HG03460 (cell line): ENCODE measurements at regions not wholly inside any gene's neighbourhood (a gene's known extent, or its start where the extent isn't known, plus 50 kb on each side); places are given as distances from the start of the nearest gene placed in this dataset.
"Not testable (repeated sequence)": the region's sequence is repeated elsewhere in the genome, so short reads cannot be mapped to it uniquely, and the experiment has no call there.

Source experiments
- ATAC-seq: cut with Tn5 transposase; IDR thresholded peaks from one replicate; pipeline ENCODE4 v1.9.1; 2021; ENCODE audit not compliant: unreplicated experiment

DNA sequence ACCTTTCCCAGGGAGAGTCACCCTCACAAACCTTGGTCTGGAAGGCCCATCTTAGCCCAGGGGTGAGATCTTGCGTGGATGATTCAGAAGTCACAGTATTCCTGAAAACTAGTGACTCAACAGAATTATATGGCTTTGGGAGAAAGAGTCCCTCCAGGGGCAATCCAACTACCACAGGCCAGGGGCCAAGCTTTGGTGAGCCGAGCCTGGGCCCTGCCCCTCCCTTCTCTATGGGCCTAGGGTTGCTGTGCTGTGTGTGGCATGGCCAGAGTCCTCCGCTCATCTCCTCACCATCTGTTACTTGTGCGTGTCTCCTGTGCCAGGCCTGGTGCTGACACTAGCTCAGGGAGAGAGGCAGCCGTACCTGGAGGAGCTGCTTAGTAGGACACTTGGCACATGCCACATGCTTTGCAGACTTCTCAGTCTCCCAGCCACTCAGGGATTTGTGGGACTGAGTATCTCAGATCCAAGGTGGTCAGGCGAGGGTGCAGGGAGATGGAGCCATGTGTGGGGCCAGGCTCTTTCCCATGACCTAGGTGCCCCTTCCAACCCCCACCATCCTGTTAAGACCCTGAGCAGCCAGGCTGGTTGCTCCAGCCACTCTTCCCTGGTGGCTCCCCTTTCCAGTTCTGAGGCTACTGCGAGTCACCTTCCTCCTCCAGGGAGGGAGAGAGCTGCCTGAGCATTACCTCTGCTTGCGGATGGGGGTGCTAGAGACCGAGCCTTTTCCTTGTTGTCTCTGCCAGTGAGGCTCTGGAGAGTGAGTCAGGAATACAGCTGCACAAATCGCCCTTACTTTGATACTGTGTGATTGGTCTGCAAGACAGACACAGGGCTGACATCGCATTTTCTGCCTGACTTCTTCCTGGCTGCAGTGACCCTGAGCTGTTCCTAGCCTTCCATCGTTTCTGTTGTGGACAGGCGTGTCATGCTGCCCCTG is 94.1 kb downstream of the SLC25A47 start:
- no peak for ATAC-seq

- ATAC-seq: no peak
Observed at GRCh38 chr14:100419856-100420255, 96.7 kb downstream of the SLC25A47 start.

DNA sequence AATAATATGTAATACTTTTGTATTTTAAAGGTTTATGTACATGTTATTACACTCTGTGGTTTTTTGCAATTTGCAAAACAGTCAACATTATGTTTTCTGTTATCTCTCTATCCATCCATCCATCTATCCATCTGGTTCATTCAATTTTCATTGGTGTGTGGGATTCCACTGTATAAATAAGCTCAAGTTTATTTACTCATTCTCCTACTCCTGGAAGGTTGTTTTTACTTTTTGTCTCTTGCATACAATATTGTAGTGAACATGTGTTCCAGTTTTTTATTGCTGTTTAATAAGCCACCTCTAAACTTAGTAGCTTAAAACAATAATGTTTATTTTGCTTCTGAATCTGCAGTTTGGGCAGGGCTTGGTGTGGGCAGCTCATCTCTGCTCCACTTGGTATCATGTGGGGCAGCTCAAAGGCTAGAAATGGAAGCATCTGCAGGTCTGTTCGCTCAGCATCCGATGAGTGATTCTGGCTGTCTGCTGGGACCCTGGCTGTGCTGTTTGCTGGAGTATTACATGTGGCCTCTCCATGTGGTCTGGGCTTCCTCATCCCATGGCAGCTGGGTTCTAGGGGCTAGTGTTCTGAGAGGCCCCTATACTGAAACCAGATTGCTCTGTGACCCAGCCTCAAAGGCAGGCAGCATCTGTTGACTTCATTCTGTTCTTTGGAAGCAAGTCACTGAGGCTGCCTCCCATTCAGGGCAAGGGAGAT is 98.8 kb downstream of the SLC25A47 start:
- no peak for ATAC-seq

- ATAC-seq: no peak
Observed at GRCh38 chr14:100422556-100423316, 99.6 kb downstream of the SLC25A47 start.

DNA sequence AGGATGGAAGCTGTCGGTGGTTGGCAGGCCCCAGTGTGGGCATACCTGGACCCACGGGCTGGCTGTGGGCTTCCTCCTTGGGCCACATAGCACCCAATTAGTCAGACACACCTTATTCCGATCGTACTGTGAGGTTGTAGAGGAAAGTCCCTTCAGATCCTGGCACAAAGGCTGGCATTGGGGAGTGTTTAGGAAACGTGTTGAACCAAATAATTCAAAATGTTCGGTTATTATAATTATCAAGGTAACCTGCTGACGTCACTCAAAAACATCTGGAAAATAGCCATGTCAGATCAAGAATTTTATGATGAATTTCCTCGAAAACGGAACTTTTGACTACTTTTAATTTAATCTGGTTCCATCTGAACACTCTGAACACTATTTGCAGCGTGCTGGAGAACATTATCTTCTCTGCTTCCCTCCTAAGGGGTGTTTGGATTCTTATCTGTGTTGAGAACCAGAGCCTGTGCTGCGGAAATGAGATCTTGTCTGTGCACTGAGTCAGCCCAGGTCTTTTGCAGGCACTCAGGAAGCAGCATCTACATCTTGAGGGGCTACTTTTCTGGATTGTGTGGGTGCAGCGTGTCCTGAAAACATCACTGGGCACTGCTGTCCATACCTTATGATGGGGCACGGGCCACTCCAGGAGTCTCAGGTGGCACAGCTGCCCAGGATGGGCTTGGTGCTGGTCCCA is 100.3 kb downstream of the SLC25A47 start:
- ATAC-seq: no peak

DNA sequence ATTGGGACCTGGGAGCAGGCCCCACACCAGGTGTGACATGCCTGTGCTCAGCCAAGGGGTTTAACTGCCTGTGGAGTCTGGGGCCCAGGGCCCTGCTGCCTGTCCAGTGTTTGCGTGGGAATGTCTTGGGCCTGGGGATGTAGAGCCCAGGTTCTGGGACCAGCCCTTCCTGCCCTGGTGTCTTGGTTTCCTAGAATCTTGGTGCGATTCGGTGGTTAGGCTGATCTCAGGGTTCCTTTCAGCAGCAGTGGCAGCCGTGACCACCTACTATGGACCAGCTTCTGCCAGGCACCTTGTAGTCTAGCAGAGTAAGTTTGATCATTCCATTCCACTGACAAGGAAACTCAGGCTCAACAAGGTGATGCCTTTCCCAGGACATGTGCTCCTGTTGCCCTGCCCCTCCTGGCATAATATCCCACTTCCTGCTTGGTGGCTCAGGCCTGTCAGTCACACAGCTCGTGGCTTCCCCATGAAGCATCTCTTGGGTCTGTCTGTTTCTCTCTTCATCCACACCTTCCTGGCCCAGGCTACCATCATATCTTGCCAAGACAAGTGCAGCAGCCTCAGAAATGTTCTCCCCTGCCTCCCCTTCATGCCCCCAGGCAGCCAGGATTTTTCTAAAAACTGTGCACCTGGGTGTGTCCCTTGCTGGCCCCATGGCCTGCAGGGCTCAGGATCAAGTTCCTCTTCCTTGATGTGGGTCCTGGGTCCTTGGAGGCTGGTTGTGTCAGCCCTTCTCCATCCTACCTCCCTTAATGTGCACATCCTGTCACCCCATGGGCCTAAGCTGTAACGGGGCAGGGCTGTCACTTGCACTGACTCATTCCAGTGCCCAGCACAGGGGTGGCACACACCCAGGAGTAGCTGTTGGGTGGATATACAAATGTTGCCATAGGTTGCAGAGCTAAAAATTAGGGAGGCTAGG is 101.6 kb downstream of the SLC25A47 start:
- ATAC-seq: no peak

- ATAC-seq: no peak
Observed at GRCh38 chr14:100425429-100425827, 102.3 kb downstream of the SLC25A47 start.

- no peak for ATAC-seq
Observed at GRCh38 chr14:100426314-100426713, 103.2 kb downstream of the SLC25A47 start.

DNA sequence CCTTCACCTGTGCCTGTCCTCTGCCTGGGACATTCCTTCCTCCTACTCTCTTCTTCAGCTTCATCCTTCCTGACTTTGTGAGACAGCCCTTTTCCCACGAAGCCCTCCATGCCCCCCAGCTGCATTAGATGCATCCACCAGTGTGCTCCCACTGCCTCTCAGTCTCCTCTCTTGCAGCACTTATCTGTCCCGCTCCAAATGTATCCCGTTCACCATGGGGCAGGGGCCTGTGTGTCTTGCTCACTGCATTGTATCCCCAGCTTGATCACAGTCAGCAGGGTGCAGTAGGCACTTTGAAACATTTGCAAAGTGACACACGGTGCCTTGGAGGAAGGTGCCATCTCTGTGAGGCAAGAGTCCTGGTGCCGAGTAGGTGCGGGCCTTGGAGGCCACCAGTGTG is 104.0 kb downstream of the SLC25A47 start:
- no peak for ATAC-seq

DNA sequence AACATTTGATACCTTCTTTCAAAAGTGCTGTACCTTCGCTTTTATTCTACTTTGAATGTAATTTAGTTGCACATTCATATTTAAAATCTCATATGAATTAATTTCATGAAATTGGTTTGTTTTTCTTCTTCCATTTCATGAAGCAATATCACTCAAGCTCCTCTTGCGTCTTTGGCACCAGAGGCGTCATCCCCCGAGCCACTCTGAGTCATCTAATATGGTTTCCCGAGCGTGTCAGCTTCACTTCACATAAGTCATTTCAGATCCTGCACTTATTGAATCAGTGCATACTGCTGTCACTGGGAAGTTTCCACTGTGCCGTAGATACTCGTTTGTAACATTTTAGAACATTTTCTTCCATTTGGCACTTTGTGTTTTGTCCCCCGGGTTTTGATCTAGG is 105.6 kb downstream of the SLC25A47 start:
- no peak for ATAC-seq

DNA sequence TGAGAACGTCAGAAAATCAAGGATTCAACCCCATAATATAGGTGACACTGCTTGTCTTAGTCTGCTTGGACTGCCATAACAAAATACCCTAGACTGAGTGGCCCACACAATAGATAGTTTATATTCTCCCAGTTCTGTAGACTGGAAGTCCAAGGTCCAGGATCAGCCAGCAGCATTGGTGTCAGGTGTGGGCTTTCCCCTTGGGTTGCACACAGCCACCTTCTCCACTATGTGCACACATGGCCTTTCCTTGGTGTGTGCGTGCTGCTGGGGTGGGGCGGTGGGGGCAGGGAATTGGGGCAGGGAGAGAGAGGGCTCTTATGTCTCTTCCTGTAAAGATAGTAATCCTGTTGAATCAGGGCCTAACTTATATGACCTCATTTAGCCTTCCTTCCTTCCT is 106.4 kb downstream of the SLC25A47 start:
- ATAC-seq: no peak

DNA sequence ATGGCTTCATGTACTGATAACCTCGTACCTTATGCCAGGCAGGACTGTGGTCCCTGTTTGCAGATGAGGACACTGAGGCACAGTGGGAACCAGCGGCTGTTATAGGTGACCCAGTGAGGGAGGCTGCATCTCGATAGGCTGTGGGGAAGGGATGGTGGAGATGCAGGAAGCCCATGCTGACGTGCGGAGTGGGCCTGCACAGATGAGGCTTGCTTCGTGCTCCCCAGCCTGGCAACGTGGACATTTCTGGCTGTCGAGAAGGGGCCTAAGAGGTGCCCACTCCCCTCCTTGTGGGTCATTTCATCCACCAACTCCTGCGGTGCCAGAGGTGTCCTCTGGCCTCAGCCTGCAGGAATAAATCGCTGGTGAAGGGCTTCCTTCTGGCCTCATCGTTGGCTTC is 107.4 kb downstream of the SLC25A47 start:
- no peak for ATAC-seq

DNA sequence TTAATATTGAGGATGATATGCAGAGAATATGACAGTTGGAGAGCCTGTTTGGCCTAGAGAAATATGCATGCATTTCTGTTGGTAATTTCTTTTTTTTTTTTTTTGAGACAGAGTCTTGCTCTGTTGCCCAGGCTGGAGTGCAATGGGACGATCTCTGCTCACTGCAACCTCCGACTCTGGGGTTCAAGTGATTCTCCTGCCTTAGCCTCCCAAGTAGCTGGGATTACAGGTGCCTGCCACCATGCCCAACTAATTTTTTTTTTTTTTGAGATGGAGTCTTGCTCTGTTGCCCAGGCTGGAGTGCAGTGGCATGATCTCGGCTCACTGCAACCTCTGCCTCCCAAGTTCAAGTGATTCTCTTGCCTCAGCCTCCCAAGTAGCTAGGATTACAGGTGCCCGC is 108.3 kb downstream of the SLC25A47 start:
- ATAC-seq: not testable (repeated sequence)

- no peak for ATAC-seq
Observed at GRCh38 chr14:100432652-100433427, 109.7 kb downstream of the SLC25A47 start.

- ATAC-seq: no peak
Observed at GRCh38 chr14:100433428-100433814, 110.3 kb downstream of the SLC25A47 start.

GRCh38 chr14:100434033-100434601 is 111.0 kb downstream of the SLC25A47 start:
- no peak for ATAC-seq

DNA sequence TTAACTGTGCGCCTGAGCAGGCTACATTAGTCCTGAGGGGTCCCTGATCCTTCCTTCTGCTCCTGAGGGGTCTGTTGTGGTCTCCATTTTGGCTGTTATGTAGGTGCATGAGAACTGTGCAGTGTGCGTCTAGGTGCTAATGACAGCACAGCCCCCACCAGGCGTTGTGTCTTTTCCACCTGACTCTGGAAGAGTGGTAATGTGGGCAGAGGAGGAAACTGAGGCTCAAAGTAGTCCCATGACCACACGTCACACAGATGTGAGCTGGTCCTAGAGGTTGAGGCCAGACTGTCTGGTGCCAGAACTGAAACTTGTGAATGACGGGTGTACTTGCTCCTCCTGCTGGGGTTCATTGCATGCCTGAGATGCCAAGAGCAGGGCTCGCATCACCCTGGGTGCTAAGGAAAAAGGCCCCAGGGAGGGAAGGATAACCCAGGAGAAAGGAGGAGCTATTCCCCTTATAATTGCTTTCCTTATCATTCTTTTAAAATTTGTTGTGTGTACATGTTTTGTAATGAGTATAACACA is 111.8 kb downstream of the SLC25A47 start:
- ATAC-seq: no peak

- ATAC-seq: no peak
Observed at GRCh38 chr14:100435459-100435858, 112.3 kb downstream of the SLC25A47 start.
